ENCODE measurements at regions not wholly inside any gene's neighbourhood (a gene's known extent, or its start where the extent isn't known, plus 50 kb on each side); places are given as distances from the start of the nearest gene placed in this dataset.

DNA sequence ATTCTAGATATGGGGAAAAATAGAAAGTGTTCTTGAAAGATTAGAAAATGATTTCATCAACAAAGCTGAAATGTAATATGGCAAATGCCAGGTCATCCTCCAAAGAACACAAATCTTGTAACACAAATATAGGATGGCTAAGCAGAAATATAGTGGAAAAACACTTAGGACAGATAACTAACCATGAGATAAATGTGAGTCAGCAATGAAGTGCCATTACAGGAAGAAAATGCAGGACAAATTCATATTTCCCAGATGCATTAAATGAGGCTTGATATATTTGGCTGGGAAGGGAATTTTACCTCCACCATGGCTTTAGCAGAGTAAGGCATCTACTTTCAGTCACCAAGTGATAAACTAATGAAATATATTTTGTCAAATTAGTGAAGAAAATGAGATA lies 92.8 kb upstream of the SEMA6D start (continued):
- TF ChIP-seq KDM1A (IDR thresholded peaks at IDR 0.05; ENCODE audit: low read depth) (no peak), ZFP36 (IDR thresholded peaks at IDR 0.05; ENCODE audit: borderline replicate concordance, partially characterized antibody) (no peak), FOXS1 (CRISPR knock-in tag; IDR thresholded peaks at IDR 0.05) (no peak), PHF8 (IDR thresholded peaks at IDR 0.05; ENCODE audit: borderline replicate concordance, low read depth) (no peak), ZC3H11A (IDR thresholded peaks at IDR 0.05) (no peak), HOXB13 (CRISPR knock-in tag; IDR thresholded peaks at IDR 0.05; ENCODE audit: low read depth) (no peak), CBX2 (IDR thresholded peaks at IDR 0.05; ENCODE audit: borderline replicate concordance, low read depth) (no peak)
- TF ChIP-seq, protein P1, sequence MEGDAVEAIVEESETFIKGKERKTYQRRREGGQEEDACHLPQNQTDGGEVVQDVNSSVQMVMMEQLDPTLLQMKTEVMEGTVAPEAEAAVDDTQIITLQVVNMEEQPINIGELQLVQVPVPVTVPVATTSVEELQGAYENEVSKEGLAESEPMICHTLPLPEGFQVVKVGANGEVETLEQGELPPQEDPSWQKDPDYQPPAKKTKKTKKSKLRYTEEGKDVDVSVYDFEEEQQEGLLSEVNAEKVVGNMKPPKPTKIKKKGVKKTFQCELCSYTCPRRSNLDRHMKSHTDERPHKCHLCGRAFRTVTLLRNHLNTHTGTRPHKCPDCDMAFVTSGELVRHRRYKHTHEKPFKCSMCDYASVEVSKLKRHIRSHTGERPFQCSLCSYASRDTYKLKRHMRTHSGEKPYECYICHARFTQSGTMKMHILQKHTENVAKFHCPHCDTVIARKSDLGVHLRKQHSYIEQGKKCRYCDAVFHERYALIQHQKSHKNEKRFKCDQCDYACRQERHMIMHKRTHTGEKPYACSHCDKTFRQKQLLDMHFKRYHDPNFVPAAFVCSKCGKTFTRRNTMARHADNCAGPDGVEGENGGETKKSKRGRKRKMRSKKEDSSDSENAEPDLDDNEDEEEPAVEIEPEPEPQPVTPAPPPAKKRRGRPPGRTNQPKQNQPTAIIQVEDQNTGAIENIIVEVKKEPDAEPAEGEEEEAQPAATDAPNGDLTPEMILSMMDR (IDR thresholded peaks at IDR 0.05), result no peak

DNA sequence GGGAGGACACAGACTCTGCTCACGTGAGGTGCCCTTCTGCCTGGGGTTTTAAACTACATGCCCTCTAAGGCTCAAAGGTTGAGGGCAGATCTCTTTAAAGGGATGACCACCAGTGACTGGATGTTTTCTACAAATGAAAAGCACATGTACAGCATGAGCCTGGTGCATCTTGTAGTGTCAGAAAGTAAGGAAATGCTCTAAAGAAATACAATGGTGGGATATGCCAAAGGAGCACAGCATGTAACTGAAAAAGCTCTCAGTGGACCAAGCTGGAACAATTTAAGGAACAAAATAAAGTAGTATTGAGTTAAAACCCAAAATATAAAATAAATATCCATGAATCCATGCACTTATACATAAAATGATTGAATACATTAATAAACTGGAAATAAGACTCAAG lies 78.3 kb upstream of the SEMA6D start:
- DNase-seq (ENCODE audit: low read depth in 1 of 2, low spot score in 1 of 2) (no peak), FAIRE-seq (no peak), ATAC-seq (no peak)
- TF ChIP-seq GATA3 (IDR thresholded peaks at IDR 0.05; ENCODE audit: borderline replicate concordance), result no peak
- TF ChIP-seq, protein P2, sequence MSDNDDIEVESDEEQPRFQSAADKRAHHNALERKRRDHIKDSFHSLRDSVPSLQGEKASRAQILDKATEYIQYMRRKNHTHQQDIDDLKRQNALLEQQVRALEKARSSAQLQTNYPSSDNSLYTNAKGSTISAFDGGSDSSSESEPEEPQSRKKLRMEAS (IDR thresholded peaks at IDR 0.05), result no peak
- TF ChIP-seq RNF2 (IDR thresholded peaks at IDR 0.05; ENCODE audit: borderline replicate concordance, low read depth), result no peak
- no peak for TF ChIP-seq NFE2L2 (conservative IDR thresholded peaks at IDR 0.05; ENCODE audit: low read length)
- no peak for TF ChIP-seq SREBF2 (IDR thresholded peaks at IDR 0.05)
- TF ChIP-seq, protein P3, sequence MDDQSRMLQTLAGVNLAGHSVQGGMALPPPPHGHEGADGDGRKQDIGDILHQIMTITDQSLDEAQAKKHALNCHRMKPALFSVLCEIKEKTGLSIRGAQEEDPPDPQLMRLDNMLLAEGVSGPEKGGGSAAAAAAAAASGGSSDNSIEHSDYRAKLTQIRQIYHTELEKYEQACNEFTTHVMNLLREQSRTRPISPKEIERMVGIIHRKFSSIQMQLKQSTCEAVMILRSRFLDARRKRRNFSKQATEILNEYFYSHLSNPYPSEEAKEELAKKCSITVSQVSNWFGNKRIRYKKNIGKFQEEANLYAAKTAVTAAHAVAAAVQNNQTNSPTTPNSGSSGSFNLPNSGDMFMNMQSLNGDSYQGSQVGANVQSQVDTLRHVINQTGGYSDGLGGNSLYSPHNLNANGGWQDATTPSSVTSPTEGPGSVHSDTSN (IDR thresholded peaks at IDR 0.05), result no peak
- TF ChIP-seq RCOR1 (IDR thresholded peaks at IDR 0.05; ENCODE audit: low read depth, low read length), result no peak
- no peak for TF ChIP-seq KDM1A (IDR thresholded peaks at IDR 0.05; ENCODE audit: low read depth)
- TF ChIP-seq, protein P4, sequence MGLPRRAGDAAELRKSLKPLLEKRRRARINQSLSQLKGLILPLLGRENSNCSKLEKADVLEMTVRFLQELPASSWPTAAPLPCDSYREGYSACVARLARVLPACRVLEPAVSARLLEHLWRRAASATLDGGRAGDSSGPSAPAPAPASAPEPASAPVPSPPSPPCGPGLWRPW (IDR thresholded peaks at IDR 0.05), result no peak
- no peak for TF ChIP-seq JUNB (IDR thresholded peaks at IDR 0.05)
- TF ChIP-seq, protein P1 (IDR thresholded peaks at IDR 0.05), result no peak
- no peak for TF ChIP-seq RAD21 (conservative IDR thresholded peaks at IDR 0.05 in 1 of 2, IDR thresholded peaks at IDR 0.05 in 1 of 2)
- WGBS (ENCODE audit: missing lambda C conversion rate), result 0% methylated on average over 1 of the region's 1 CpG
- Histone ChIP-seq H3K9me3 (no peaks in the 10 kb centered on the region), H3K27ac (no peak overlapping the region), H3K4me1 (no peaks in the 10 kb centered on the region), H3K4me2 (no peak overlapping the region), H3K4me3 (no peak overlapping the region)
- POLR2A ChIA-PET, result no interaction called here
- CTCF ChIA-PET, result no interaction called here

DNA sequence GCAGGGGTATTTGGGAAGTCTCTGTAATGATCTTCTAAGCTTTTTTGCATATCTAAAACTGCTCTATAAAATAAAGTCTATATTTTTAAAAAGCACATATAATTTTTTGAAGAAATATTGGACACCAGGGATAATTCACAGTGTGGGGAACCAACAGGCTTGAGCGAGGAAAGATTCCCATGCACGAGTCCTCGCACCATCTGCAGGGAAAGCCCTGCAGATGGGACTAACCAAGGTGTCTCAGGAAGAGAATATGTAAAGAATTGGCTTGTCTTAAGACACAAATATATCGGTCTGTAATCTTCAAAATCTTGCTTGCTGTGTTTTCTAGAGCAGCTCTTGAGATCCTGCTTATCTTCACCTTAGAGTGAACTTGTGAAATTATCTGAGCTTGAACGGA lies 77.2 kb upstream of the SEMA6D start:
- no peak overlapping the region for H3K4me3 ChIP-seq
- H3K27ac ChIP-seq, result no peak overlapping the region
- WGBS (ENCODE audit: missing lambda C conversion rate), result 0% methylated on average over 5 of the region's 5 CpGs
- POLR2A ChIA-PET, result no interaction called here
- H3K4me1 ChIP-seq, result no peaks in the 10 kb centered on the region
- H3K4me2 ChIP-seq, result no peak overlapping the region
- DNase-seq (ENCODE audit: low read depth in 1 of 2, low spot score in 1 of 2) (no peak), FAIRE-seq (no peak), ATAC-seq (no peak)
- CTCF ChIA-PET, result no interaction called here
- H3K9me3 ChIP-seq, result no peaks in the 10 kb centered on the region
- TF ChIP-seq BHLHE40 (IDR thresholded peaks at IDR 0.05; ENCODE audit: low read depth, low read length), result no peak
- TF ChIP-seq CEBPB (IDR thresholded peaks at IDR 0.05), result no peak
- TF ChIP-seq ZNF302 (CRISPR knock-in tag; IDR thresholded peaks at IDR 0.05), result no peak
- no peak for TF ChIP-seq ZSCAN20 (CRISPR knock-in tag; IDR thresholded peaks at IDR 0.05)
- no peak for TF ChIP-seq EHMT2 (IDR thresholded peaks at IDR 0.05; ENCODE audit: low read depth)
- no peak for TF ChIP-seq ZC3H11A (IDR thresholded peaks at IDR 0.05)
- TF ChIP-seq POLR2AphosphoS2 (conservative IDR thresholded peaks at IDR 0.05; ENCODE audit: low read length), result no peak
- TF ChIP-seq HOXB5 (CRISPR knock-in tag; IDR thresholded peaks at IDR 0.05), result no peak
- TF ChIP-seq CBX8 (IDR thresholded peaks at IDR 0.05), result no peak
- no peak for TF ChIP-seq RAD21 (conservative IDR thresholded peaks at IDR 0.05 in 1 of 2, IDR thresholded peaks at IDR 0.05 in 1 of 2)
- TF ChIP-seq ESRRA (IDR thresholded peaks at IDR 0.05; ENCODE audit: borderline replicate concordance, low read length), result no peak
- TF ChIP-seq, protein P5, sequence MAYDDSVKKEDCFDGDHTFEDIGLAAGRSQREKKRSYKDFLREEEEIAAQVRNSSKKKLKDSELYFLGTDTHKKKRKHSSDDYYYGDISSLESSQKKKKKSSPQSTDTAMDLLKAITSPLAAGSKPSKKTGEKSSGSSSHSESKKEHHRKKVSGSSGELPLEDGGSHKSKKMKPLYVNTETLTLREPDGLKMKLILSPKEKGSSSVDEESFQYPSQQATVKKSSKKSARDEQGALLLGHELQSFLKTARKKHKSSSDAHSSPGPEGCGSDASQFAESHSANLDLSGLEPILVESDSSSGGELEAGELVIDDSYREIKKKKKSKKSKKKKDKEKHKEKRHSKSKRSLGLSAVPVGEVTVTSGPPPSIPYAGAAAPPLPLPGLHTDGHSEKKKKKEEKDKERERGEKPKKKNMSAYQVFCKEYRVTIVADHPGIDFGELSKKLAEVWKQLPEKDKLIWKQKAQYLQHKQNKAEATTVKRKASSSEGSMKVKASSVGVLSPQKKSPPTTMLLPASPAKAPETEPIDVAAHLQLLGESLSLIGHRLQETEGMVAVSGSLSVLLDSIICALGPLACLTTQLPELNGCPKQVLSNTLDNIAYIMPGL (CRISPR knock-in tag; IDR thresholded peaks at IDR 0.05; ENCODE audit: borderline replicate concordance), result no peak
- TF ChIP-seq, protein P6, sequence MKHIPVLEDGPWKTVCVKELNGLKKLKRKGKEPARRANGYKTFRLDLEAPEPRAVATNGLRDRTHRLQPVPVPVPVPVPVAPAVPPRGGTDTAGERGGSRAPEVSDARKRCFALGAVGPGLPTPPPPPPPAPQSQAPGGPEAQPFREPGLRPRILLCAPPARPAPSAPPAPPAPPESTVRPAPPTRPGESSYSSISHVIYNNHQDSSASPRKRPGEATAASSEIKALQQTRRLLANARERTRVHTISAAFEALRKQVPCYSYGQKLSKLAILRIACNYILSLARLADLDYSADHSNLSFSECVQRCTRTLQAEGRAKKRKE (CRISPR knock-in tag; IDR thresholded peaks at IDR 0.05; ENCODE audit: low read depth), result no peak

All from A549 (cell line).